B cell (primary cell): ENCODE measurements at regions not wholly inside any gene's neighbourhood (a gene's known extent, or its start where the extent isn't known, plus 50 kb on each side); places are given as distances from the start of the nearest gene placed in this dataset.

ENCODE experiments used
- ATAC-seq: fragments of 200-7000 bp; cut with Tn5 transposase; one replicate; pipeline ENCODE4 v1.10.0; 2021; ENCODE audit warnings: low read depth, mild to moderate bottlenecking, moderate number of reproducible peaks, moderate library complexity
- CTCF ChIA-PET: fragments of 350-600 bp; sonication (Branson Sonifier 250); formaldehyde crosslinking; loops from one replicate; lab custom pipeline; 2021; ENCODE audit warnings: antibody characterized with exemption, inconsistent platforms; lab: Charles Lee
- POLR2A ChIA-PET: fragments of 350-600 bp; sonication (Branson Sonifier 250); formaldehyde crosslinking; loops from one replicate; lab custom pipeline; 2021; ENCODE audit warnings: antibody characterized with exemption; lab: Charles Lee
- DNase-seq: peaks from one replicate; pipeline ENCODE4 v3.0.0; 2013
- H2AFZ ChIP-seq: 2 replicates; pipeline ENCODE4 v1.6.1; 2012; ENCODE audit warnings: mild to moderate bottlenecking, low read depth, low read length; ENCODE audit not compliant: insufficient read depth, poor library complexity, severe bottlenecking
- H3K27ac ChIP-seq, 2 donors: 1 replicate in 1 of 2; 2 replicates in 1 of 2; pipeline ENCODE4 v1.5.1; 2012 to 2013; ENCODE audit warnings: low read length in 2 of 2, mild to moderate bottlenecking in 2 of 2, moderate library complexity in 1 of 2
- H3K27me3 ChIP-seq, 4 experiments: fragments of 200-600 bp in 1 of 4; sonication (generic) in 1 of 4; replicated peaks in 1 of 4; 1 replicate in 2 of 4; 2 replicates in 2 of 4; pipeline versions ENCODE4 v1.6.1 to v1.7.0; 2013 to 2016; ENCODE audit warnings: low read length in 3 of 4, mild to moderate bottlenecking in 2 of 4, mixed read lengths in 1 of 4, moderate library complexity in 1 of 4; ENCODE audit not compliant: insufficient read depth in 4 of 4, control insufficient read depth in 3 of 4; ENCODE audit errors: control extremely low read depth in 1 of 4
- H3K36me3 ChIP-seq, 2 experiments: replicated peaks in 1 of 2; 1 replicate in 1 of 2; 2 replicates in 1 of 2; pipeline versions ENCODE4 v1.6.1 to v1.7.1; 2013; ENCODE audit warnings: low read length in 1 of 2; ENCODE audit not compliant: insufficient read depth in 2 of 2, control insufficient read depth in 1 of 2; ENCODE audit errors: control extremely low read depth in 1 of 2, extremely low read depth in 1 of 2
- H3K4me1 ChIP-seq, 2 donors: fragments of 200-600 bp in 1 of 2; sonication (generic) in 1 of 2; 1 replicate in 1 of 2; 2 replicates in 1 of 2; pipeline versions ENCODE4 v1.5.1 to v1.6.1; 2013 to 2017; ENCODE audit warnings: low read length in 2 of 2; ENCODE audit not compliant: control insufficient read depth in 2 of 2, insufficient read depth in 2 of 2
- H3K4me2 ChIP-seq: replicated peaks from 2 replicates; pipeline ENCODE3; 2012; ENCODE audit warnings: mild to moderate bottlenecking, low read depth, low read length; ENCODE audit not compliant: poor library complexity, severe bottlenecking
- H3K4me3 ChIP-seq, 5 experiments: fragments of 200-600 bp in 1 of 5; sonication (generic) in 1 of 5; 1 replicate in 3 of 5; 2 replicates in 2 of 5; pipeline versions ENCODE4 v1.5.1 to v1.7.0; 2011 to 2016; ENCODE audit warnings: low read length in 4 of 5, mild to moderate bottlenecking in 4 of 5, low read depth in 2 of 5, control low read depth in 1 of 5, moderate library complexity in 1 of 5; ENCODE audit not compliant: insufficient read depth in 1 of 5; ENCODE audit errors: control extremely low read depth in 1 of 5, extremely low read depth in 1 of 5
- H3K79me2 ChIP-seq: fragments of 200-600 bp; sonication (generic); one replicate; pipeline ENCODE4 v1.6.0; 2016; ENCODE audit warnings: low read length; ENCODE audit not compliant: control insufficient read depth, insufficient read depth
- H3K9ac ChIP-seq: fragments of 200-600 bp; sonication (generic); 2 replicates; pipeline ENCODE4 v1.6.1; 2017; ENCODE audit warnings: mild to moderate bottlenecking, low read length, moderate library complexity
- H3K9me3 ChIP-seq, 3 donors: one replicate each; pipeline versions ENCODE4 v1.6.1 to v1.7.1; 2013; ENCODE audit warnings: low read length in 2 of 3; ENCODE audit not compliant: control insufficient read depth in 2 of 3, insufficient read depth in 1 of 3; ENCODE audit errors: control extremely low read depth in 1 of 3
- H4K20me1 ChIP-seq: 2 replicates; pipeline ENCODE4 v1.6.0; 2012; ENCODE audit warnings: mild to moderate bottlenecking, low read length; ENCODE audit not compliant: insufficient read depth, control insufficient read depth, poor library complexity, severe bottlenecking
- H3K27ac Mint-ChIP-seq: one replicate; pipeline ENCODE4 v1.8.0; 2021; ENCODE audit warnings: mixed read lengths
- H3K27me3 Mint-ChIP-seq: one replicate; pipeline ENCODE4 v1.8.0; 2021; ENCODE audit warnings: mixed read lengths
- H3K4me1 Mint-ChIP-seq: one replicate; pipeline ENCODE4 v1.8.0; 2021; ENCODE audit warnings: mixed read lengths
- H3K4me3 Mint-ChIP-seq: one replicate; pipeline ENCODE4 v1.8.0; 2021; ENCODE audit warnings: mixed read lengths
- H3K9me3 Mint-ChIP-seq: one replicate; pipeline ENCODE4 v1.8.0; 2022; ENCODE audit warnings: mixed read lengths; ENCODE audit not compliant: insufficient read depth
- CTCF ChIP-seq: fragments of 200-600 bp; IDR thresholded peaks from one replicate; pipeline ENCODE4 v1.8.0; 2022; ENCODE audit warnings: antibody characterized with exemption, mild to moderate bottlenecking
- EZH2 ChIP-seq: IDR thresholded peaks from 2 replicates; pipeline ENCODE4 v1.6.1; 2012; ENCODE audit warnings: borderline replicate concordance, low read depth, mild to moderate bottlenecking, moderate library complexity, low read length; ENCODE audit not compliant: insufficient read depth, poor library complexity, severe bottlenecking
- WGBS: methylation state at CpG from one replicate; pipeline ENCODE4 v1.1.5; 2013; ENCODE audit warnings: missing lambda C conversion rate; ENCODE audit not compliant: insufficient coverage; 5-methylcytosine and 5-hydroxymethylcytosine counted together
- intact Hi-C: fragments of 100-400 bp; cut with micrococcal nuclease; formaldehyde crosslinking; loops from one replicate; pipeline ENCODE4 v1.10.0; 2022

- TF ChIP-seq CTCF (no peak), EZH2 (no peak)
- H3K4me1 Mint-ChIP-seq: no peaks in the 10 kb centered on the region
- WGBS: 67% methylated on average over 1 of the region's 2 CpGs
- Histone ChIP-seq H3K27ac (no peak overlapping the region), H3K4me1 (no peaks in the 10 kb centered on the region), H3K4me2 (no peak overlapping the region), H3K27me3 (no peaks in the 10 kb centered on the region), H3K79me2 (no peaks in the 10 kb centered on the region), H3K9ac (no peak overlapping the region), H4K20me1 (no peaks in the 10 kb centered on the region), H3K36me3 (no peaks in the 10 kb centered on the region), H2AFZ (no peak overlapping the region), H3K4me3 (no peak overlapping the region), H3K9me3 (peaks cover 0 to 15% (median 0%) of the 10 kb centered on the region in 3 donors)
- no peak for DNase-seq
- intact Hi-C loops: no loop called here
- ChIA-PET CTCF (no interaction called here), POLR2A (no interaction called here)
- H3K27me3 Mint-ChIP-seq: no peaks in the 10 kb centered on the region
- no peak overlapping the region for H3K4me3 Mint-ChIP-seq
- no peaks in the 10 kb centered on the region for H3K9me3 Mint-ChIP-seq
- no peak overlapping the region for H3K27ac Mint-ChIP-seq
- ATAC-seq: no peak
These were observed 617.9 kb upstream of the PHF14 start for GRCh38 chr7:10355816-10356215.

GRCh38 chr7:10360050-10360449, 613.6 kb upstream of the PHF14 start:
- Histone ChIP-seq H2AFZ (no peak overlapping the region), H3K4me2 (no peak overlapping the region), H4K20me1 (no peaks in the 10 kb centered on the region), H3K4me3 (no peak overlapping the region), H3K36me3 (no peaks in the 10 kb centered on the region), H3K4me1 (no peaks in the 10 kb centered on the region), H3K9me3 (peaks cover 0 to 22% (median 0%) of the 10 kb centered on the region in 3 donors), H3K79me2 (no peaks in the 10 kb centered on the region), H3K27ac (no peak overlapping the region), H3K27me3 (no peaks in the 10 kb centered on the region), H3K9ac (no peak overlapping the region)
- DNase-seq (no peak), ATAC-seq (no peak)
- no peaks in the 10 kb centered on the region for H3K9me3 Mint-ChIP-seq
- intact Hi-C loops: no loop called here
- H3K4me1 Mint-ChIP-seq: no peaks in the 10 kb centered on the region
- CTCF ChIA-PET: no interaction called here
- no peak overlapping the region for H3K4me3 Mint-ChIP-seq
- POLR2A ChIA-PET: no interaction called here
- no peaks in the 10 kb centered on the region for H3K27me3 Mint-ChIP-seq
- no peak overlapping the region for H3K27ac Mint-ChIP-seq
- TF ChIP-seq EZH2: no peak
- 71% methylated on average over 3 of the region's 3 CpGs for WGBS
